Natural killer cell (primary cell): ENCODE measurements at regions not wholly inside any gene's neighbourhood (a gene's known extent, or its start where the extent isn't known, plus 50 kb on each side); places are given as distances from the start of the nearest gene placed in this dataset.

Source experiments
- ATAC-seq, 3 donors: fragments of 150-1000 bp in 2 of 3; fragments of 200-7000 bp in 1 of 3; cut with Tn5 transposase; 1 replicate in 1 of 3; 2 replicates in 2 of 3; pipeline ENCODE4 v1.10.0; 2021; ENCODE audit warnings: mild to moderate bottlenecking in 2 of 3, moderate library complexity in 2 of 3
- DNase-seq, 2 donors: peaks; one replicate each; pipeline versions ENCODE4 v3.0.0 to v3.0.0-alpha.2; 2013 to 2021; ENCODE audit warnings: mixed read lengths in 1 of 2
- H3K27ac ChIP-seq: one replicate; pipeline ENCODE4 v1.5.1; 2013; ENCODE audit warnings: mild to moderate bottlenecking, low read length
- H3K27me3 ChIP-seq: one replicate; pipeline ENCODE4 v1.6.1; 2013; ENCODE audit warnings: low read length; ENCODE audit not compliant: control insufficient read depth, insufficient read depth
- H3K36me3 ChIP-seq: one replicate; pipeline ENCODE4 v1.6.1; 2013; ENCODE audit warnings: low read length; ENCODE audit not compliant: control insufficient read depth, insufficient read depth
- H3K4me1 ChIP-seq: one replicate; pipeline ENCODE4 v1.6.1; 2013; ENCODE audit warnings: low read length; ENCODE audit not compliant: control insufficient read depth, insufficient read depth
- H3K4me3 ChIP-seq: one replicate; pipeline ENCODE4 v1.5.1; 2013; ENCODE audit warnings: low read length
- H3K9me3 ChIP-seq: one replicate; pipeline ENCODE4 v1.6.1; 2013; ENCODE audit warnings: low read length; ENCODE audit not compliant: control insufficient read depth, insufficient read depth
- H3K27ac Mint-ChIP-seq, 2 donors: one replicate each; pipeline ENCODE4 v1.8.0; 2022; ENCODE audit warnings: mild to moderate bottlenecking in 2 of 2, mixed read lengths in 2 of 2, moderate library complexity in 1 of 2
- H3K27me3 Mint-ChIP-seq, 2 donors: one replicate each; pipeline ENCODE4 v1.8.0; 2022; ENCODE audit warnings: low read depth in 2 of 2, mixed read lengths in 2 of 2
- H3K36me3 Mint-ChIP-seq: one replicate; pipeline ENCODE4 v1.8.0; 2022; ENCODE audit warnings: mixed read lengths
- H3K4me1 Mint-ChIP-seq, 2 donors: one replicate each; pipeline ENCODE4 v1.8.0; 2022; ENCODE audit warnings: mixed read lengths in 2 of 2
- H3K4me3 Mint-ChIP-seq: one replicate; pipeline ENCODE4 v1.8.0; 2022; ENCODE audit warnings: mild to moderate bottlenecking, moderate library complexity, mixed read lengths
- H3K9me3 Mint-ChIP-seq, 2 donors: one replicate each; pipeline ENCODE4 v1.8.0; 2022; ENCODE audit warnings: mixed read lengths in 2 of 2
- CTCF ChIP-seq: fragments of 200-600 bp; IDR thresholded peaks from one replicate; pipeline ENCODE4 v1.8.0; 2022; ENCODE audit warnings: antibody characterized with exemption
- WGBS: methylation state at CpG from one replicate; pipeline ENCODE4 v1.1.7; 2013; ENCODE audit warnings: missing lambda C conversion rate; ENCODE audit not compliant: insufficient coverage; 5-methylcytosine and 5-hydroxymethylcytosine counted together
- intact Hi-C: fragments of 100-400 bp; cut with micrococcal nuclease; formaldehyde crosslinking; loops from one replicate; pipeline ENCODE4 v1.14.2; 2022

GRCh38 chr7:52825611-52826010, 209.8 kb upstream of the POM121L12 start:
- ATAC-seq (no peak), DNase-seq (no peak)
- TF ChIP-seq CTCF = no peak

GRCh38 chr7:52811537-52811936, 223.9 kb upstream of the POM121L12 start:
- WGBS = no CpG with 5 or more reads among the region's 1 CpG
- Mint-ChIP-seq H3K27ac (no peak overlapping the region), H3K36me3 (peaks cover 12% of the 10 kb centered on the region), H3K4me1 (no peaks in the 10 kb centered on the region), H3K4me3 (no peak overlapping the region), H3K9me3 (peaks cover 14 to 30% of the 10 kb centered on the region in 2 donors), H3K27me3 (no peaks in the 10 kb centered on the region)
- DNase-seq = no peak
- H3K27me3 ChIP-seq = no peaks in the 10 kb centered on the region
- ATAC-seq = no peak
- H3K36me3 ChIP-seq = no peaks in the 10 kb centered on the region
- intact Hi-C loops = no loop called here
- TF ChIP-seq CTCF = no peak
- H3K9me3 ChIP-seq = peaks cover 8% of the 10 kb centered on the region
- H3K27ac ChIP-seq = no peak overlapping the region
- H3K4me1 ChIP-seq = no peaks in the 10 kb centered on the region
- H3K4me3 ChIP-seq = no peak overlapping the region

More at GRCh38 chr7:52825611-52826010, 209.8 kb upstream of the POM121L12 start:
- Mint-ChIP-seq H3K9me3 (peaks cover 22 to 37% of the 10 kb centered on the region in 2 donors), H3K27me3 (no peaks in the 10 kb centered on the region), H3K4me3 (no peak overlapping the region), H3K27ac (no peak overlapping the region), H3K4me1 (no peaks in the 10 kb centered on the region), H3K36me3 (peaks cover 15% of the 10 kb centered on the region)
- no peaks in the 10 kb centered on the region for H3K27me3 ChIP-seq
- H3K9me3 ChIP-seq = peaks cover 22% of the 10 kb centered on the region
- no peak overlapping the region for H3K27ac ChIP-seq
- no peaks in the 10 kb centered on the region for H3K4me1 ChIP-seq
- H3K36me3 ChIP-seq = no peaks in the 10 kb centered on the region
- whole genome bisulfite sequencing = 47% methylated on average over 1 of the region's 3 CpGs
- H3K4me3 ChIP-seq = no peak overlapping the region
- intact Hi-C loops = no loop called here

- peaks cover 16 to 39% of the 10 kb centered on the region in 2 donors for H3K9me3 Mint-ChIP-seq
- H3K4me3 ChIP-seq = no peak overlapping the region
- WGBS = 88% methylated on average over 7 of the region's 9 CpGs
- DNase-seq (no peak), ATAC-seq (no peak)
- H3K27me3 ChIP-seq = no peaks in the 10 kb centered on the region
- H3K36me3 ChIP-seq = no peaks in the 10 kb centered on the region
- intact Hi-C loops = no loop called here
- no peaks in the 10 kb centered on the region for H3K4me1 ChIP-seq
- no peak overlapping the region for H3K27ac ChIP-seq
- H3K27ac Mint-ChIP-seq = no peak overlapping the region
- peaks cover 8% of the 10 kb centered on the region for H3K9me3 ChIP-seq
- peaks cover 7% of the 10 kb centered on the region for H3K36me3 Mint-ChIP-seq
- no peak overlapping the region for H3K4me3 Mint-ChIP-seq
- H3K4me1 Mint-ChIP-seq = no peaks in the 10 kb centered on the region
- no peaks in the 10 kb centered on the region for H3K27me3 Mint-ChIP-seq
- no peak for TF ChIP-seq CTCF
These were observed 235.6 kb upstream of the POM121L12 start for GRCh38 chr7:52799817-52800216.

GRCh38 chr7:52797801-52798200, 237.6 kb upstream of the POM121L12 start:
- no peaks in the 10 kb centered on the region for H3K36me3 ChIP-seq
- Mint-ChIP-seq H3K27ac (no peak overlapping the region), H3K4me3 (no peak overlapping the region), H3K9me3 (peaks cover 14 to 34% of the 10 kb centered on the region in 2 donors), H3K27me3 (no peaks in the 10 kb centered on the region), H3K36me3 (peaks cover 7% of the 10 kb centered on the region), H3K4me1 (no peaks in the 10 kb centered on the region)
- no peak for DNase-seq
- H3K4me1 ChIP-seq = no peaks in the 10 kb centered on the region
- H3K27ac ChIP-seq = no peak overlapping the region
- ATAC-seq = no peak
- H3K4me3 ChIP-seq = no peak overlapping the region
- H3K9me3 ChIP-seq = peaks cover 8% of the 10 kb centered on the region
- WGBS = 79% methylated on average over 4 of the region's 4 CpGs
- TF ChIP-seq CTCF = no peak
- H3K27me3 ChIP-seq = no peaks in the 10 kb centered on the region
- intact Hi-C loops = no loop called here
